ENCODE measurements at regions not wholly inside any gene's neighbourhood (a gene's known extent, or its start where the extent isn't known, plus 50 kb on each side); places are given as distances from the start of the nearest gene placed in this dataset.
A peak's percentile ranks its signal among the peaks of the same experiment; 100 is the strongest.

GRCh38 chr7:123401295-123401694 is 133.1 kb downstream of the IQUB start:
- no peak overlapping the region for H3K4me3 ChIP-seq (ENCODE audit: low read depth, low read length)
- no peak for DNase-seq (ENCODE audit: low read depth)
- TF ChIP-seq, protein P1, sequence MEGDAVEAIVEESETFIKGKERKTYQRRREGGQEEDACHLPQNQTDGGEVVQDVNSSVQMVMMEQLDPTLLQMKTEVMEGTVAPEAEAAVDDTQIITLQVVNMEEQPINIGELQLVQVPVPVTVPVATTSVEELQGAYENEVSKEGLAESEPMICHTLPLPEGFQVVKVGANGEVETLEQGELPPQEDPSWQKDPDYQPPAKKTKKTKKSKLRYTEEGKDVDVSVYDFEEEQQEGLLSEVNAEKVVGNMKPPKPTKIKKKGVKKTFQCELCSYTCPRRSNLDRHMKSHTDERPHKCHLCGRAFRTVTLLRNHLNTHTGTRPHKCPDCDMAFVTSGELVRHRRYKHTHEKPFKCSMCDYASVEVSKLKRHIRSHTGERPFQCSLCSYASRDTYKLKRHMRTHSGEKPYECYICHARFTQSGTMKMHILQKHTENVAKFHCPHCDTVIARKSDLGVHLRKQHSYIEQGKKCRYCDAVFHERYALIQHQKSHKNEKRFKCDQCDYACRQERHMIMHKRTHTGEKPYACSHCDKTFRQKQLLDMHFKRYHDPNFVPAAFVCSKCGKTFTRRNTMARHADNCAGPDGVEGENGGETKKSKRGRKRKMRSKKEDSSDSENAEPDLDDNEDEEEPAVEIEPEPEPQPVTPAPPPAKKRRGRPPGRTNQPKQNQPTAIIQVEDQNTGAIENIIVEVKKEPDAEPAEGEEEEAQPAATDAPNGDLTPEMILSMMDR (conservative IDR thresholded peaks at IDR 0.05; ENCODE audit: low read depth, low read length) = no peak

DNA sequence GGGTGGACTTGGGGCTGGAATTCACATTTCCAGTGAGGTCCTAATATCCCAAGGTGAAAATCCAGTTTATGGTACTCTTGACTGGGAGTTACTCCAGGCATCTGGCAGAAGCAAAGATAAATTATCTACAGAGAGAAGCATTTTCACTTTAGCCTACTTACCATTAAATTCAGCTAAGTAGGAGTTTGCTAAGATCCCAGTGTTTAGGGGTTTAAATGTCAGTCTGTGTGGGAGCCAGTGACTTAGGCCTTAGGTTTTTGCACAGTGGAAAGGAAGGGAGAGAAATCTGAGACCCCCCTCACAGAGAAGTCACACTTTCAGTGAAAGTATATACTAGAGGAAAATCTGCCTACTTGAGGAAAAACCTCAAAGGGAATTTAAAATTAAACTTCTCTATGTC is 134.2 kb downstream of the IQUB start:
- H3K4me3 ChIP-seq (ENCODE audit: low read depth, low read length) = no peak overlapping the region
- DNase-seq (ENCODE audit: low read depth) = no peak
- TF ChIP-seq, protein P1 (conservative IDR thresholded peaks at IDR 0.05; ENCODE audit: low read depth, low read length) = no peak

DNA sequence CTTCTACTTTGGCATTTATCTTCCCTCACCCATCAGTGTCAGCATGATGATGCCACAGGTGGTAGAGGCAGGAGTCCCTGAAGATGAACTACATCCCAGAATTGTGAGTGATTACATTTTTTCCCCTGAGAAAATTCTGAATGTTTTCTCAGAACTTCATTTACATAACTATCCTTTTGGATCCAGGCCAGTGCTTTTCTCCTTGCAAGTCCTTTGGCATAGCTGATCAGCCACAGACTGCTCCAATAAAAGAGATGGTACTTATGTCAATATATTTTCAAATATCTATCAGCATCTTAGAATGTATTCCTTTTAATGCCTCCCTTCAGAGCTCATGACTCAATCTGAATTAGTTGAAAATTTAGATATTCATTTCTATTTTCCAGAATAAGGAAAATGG is 135.5 kb downstream of the IQUB start:
- DNase-seq (ENCODE audit: low read depth) = peak; percentile 65
- no peak overlapping the region for H3K4me3 ChIP-seq (ENCODE audit: low read depth, low read length)
- TF ChIP-seq, protein P1 (conservative IDR thresholded peaks at IDR 0.05; ENCODE audit: low read depth, low read length) = no peak

- H3K4me3 ChIP-seq (ENCODE audit: low read depth, low read length) = no peak overlapping the region
- DNase-seq (ENCODE audit: low read depth) = no peak
- TF ChIP-seq, protein P1 (conservative IDR thresholded peaks at IDR 0.05; ENCODE audit: low read depth, low read length) = no peak
These were observed 136.6 kb downstream of the IQUB start for GRCh38 chr7:123397746-123398338.

GRCh38 chr7:123393623-123394022 is 140.8 kb downstream of the IQUB start:
- TF ChIP-seq, protein P1 (conservative IDR thresholded peaks at IDR 0.05; ENCODE audit: low read depth, low read length) = no peak
- no peak overlapping the region for H3K4me3 ChIP-seq (ENCODE audit: low read depth, low read length)
- DNase-seq (ENCODE audit: low read depth) = no peak

DNA sequence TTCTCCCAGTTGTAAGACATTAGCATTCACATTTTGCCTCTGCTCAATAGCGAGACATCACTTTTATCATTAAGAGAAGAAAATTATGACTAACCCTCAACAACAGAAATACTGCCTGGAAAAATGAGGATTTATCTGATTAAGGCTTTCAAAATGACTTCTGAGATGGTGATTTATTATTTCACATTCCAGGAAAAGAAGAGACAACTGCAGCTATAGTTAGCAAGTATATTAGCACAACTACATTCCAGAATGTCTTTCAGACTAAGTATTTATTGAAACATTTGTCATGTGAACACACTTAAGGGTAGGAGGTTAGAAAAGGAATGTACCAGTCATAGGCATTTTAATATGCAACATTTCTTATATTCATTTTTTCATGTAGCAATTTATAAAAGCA is 162.0 kb downstream of the IQUB start:
- TF ChIP-seq, protein P1 (conservative IDR thresholded peaks at IDR 0.05; ENCODE audit: low read depth, low read length) = no peak
- no peak overlapping the region for H3K4me3 ChIP-seq (ENCODE audit: low read depth, low read length)
- peak; percentile 87 for DNase-seq (ENCODE audit: low read depth)

- H3K4me3 ChIP-seq (ENCODE audit: low read depth, low read length) = no peak overlapping the region
These were observed 166.8 kb downstream of the IQUB start for GRCh38 chr7:123367484-123368122.

More at GRCh38 chr7:123367484-123368122, 166.8 kb downstream of the IQUB start:
- DNase-seq (ENCODE audit: low read depth) = peak; percentile 84
- TF ChIP-seq, protein P1 (conservative IDR thresholded peaks at IDR 0.05; ENCODE audit: low read depth, low read length) = peak; percentile 92
